ENCODE measurements at regions not wholly inside any gene's neighbourhood (a gene's known extent, or its start where the extent isn't known, plus 50 kb on each side); places are given as distances from the start of the nearest gene placed in this dataset.

DNA sequence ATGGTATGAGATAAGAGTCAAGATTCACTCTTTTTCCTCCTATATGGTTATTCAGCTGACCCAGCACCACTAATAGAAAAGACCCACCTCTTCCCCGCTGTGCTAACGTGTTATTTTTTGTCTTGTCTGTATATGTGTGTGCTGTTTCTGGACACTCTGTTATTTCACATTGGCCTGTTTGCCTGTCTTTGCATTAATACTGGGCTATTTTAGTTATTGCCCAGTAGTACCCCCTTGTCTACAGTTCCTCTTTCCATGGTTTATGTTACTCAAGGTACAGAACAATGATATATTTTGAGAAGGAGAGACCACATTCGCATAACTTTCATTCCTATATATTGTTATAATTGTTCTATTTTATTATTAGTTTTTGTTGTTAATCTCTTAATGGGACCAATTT is 74.0 kb upstream of the SIAH1 start:
- H3K4me1 ChIP-seq (ENCODE audit: insufficient read depth, low read length): peaks cover 14% of the 10 kb centered on the region
- no peak for TF ChIP-seq CTCF (IDR thresholded peaks at IDR 0.05; ENCODE audit: extremely low read depth, low read depth, low read length)

DNA sequence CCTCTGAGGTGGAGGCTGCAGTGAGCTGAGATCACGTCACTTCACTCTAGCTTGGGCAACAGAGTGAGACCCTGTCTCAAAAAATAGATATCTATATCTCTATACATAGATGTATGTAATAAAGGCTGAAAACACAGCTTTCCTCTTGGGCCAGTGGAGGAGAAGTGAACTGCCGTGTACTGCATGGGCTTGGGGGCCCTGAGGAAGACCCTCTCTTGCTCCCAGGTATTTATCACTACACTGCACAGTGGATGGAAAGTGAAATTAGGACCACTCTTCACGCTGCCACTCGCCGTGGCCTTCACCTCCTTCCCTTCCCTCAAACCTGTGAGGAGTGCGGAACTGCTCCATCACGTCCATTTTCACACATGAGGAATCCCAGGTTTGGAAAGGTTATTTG is 68.8 kb upstream of the SIAH1 start:
- H3K9me3 ChIP-seq (ENCODE audit: low read depth, low read length): no peaks in the 10 kb centered on the region

More for the DNA sequence above, 74.0 kb upstream of the SIAH1 start:
- Histone ChIP-seq H3K79me2 (ENCODE audit: insufficient read depth, low read length) (no peaks in the 10 kb centered on the region), H3K4me2 (ENCODE audit: insufficient read depth, low read length) (no peak overlapping the region), H3K9me3 (ENCODE audit: low read depth, low read length) (no peaks in the 10 kb centered on the region), H2AFZ (ENCODE audit: low read length) (no peak overlapping the region), H3K27me3 (ENCODE audit: insufficient read depth, low read length) (peaks cover 13% of the 10 kb centered on the region), H4K20me1 (ENCODE audit: insufficient read depth, low read length) (no peaks in the 10 kb centered on the region), H3K4me3 (ENCODE audit: insufficient read depth, low read length) (no peak overlapping the region), H3K36me3 (ENCODE audit: insufficient read depth, low read length) (no peaks in the 10 kb centered on the region), H3K27ac (ENCODE audit: low read depth, low read length) (no peak overlapping the region)
- DNase-seq (ENCODE audit: insufficient read length, low spot score, missing footprints): no peak

GRCh38 chr16:48452991-48453760 is 68.0 kb upstream of the SIAH1 start:
- Histone ChIP-seq H3K27me3 (ENCODE audit: insufficient read depth, low read length) (peaks cover 13% of the 10 kb centered on the region), H3K36me3 (ENCODE audit: insufficient read depth, low read length) (no peaks in the 10 kb centered on the region), H4K20me1 (ENCODE audit: insufficient read depth, low read length) (no peaks in the 10 kb centered on the region), H3K4me3 (ENCODE audit: insufficient read depth, low read length) (no peak overlapping the region), H3K79me2 (ENCODE audit: insufficient read depth, low read length) (no peaks in the 10 kb centered on the region), H3K9me3 (ENCODE audit: low read depth, low read length) (no peaks in the 10 kb centered on the region), H3K4me2 (ENCODE audit: insufficient read depth, low read length) (no peak overlapping the region), H3K4me1 (ENCODE audit: insufficient read depth, low read length) (peaks cover 8% of the 10 kb centered on the region), H2AFZ (ENCODE audit: low read length) (no peak overlapping the region), H3K27ac (ENCODE audit: low read depth, low read length) (no peak overlapping the region)
- no peak for DNase-seq (ENCODE audit: insufficient read length, low spot score, missing footprints)
- no peak for TF ChIP-seq CTCF (IDR thresholded peaks at IDR 0.05; ENCODE audit: extremely low read depth, low read depth, low read length)

More for the DNA sequence above, 68.8 kb upstream of the SIAH1 start:
- H2AFZ ChIP-seq (ENCODE audit: low read length): no peak overlapping the region
- no peaks in the 10 kb centered on the region for H3K79me2 ChIP-seq (ENCODE audit: insufficient read depth, low read length)
- H3K4me2 ChIP-seq (ENCODE audit: insufficient read depth, low read length): no peak overlapping the region
- no peak overlapping the region for H3K27ac ChIP-seq (ENCODE audit: low read depth, low read length)
- H3K36me3 ChIP-seq (ENCODE audit: insufficient read depth, low read length): no peaks in the 10 kb centered on the region
- DNase-seq (ENCODE audit: insufficient read length, low spot score, missing footprints): no peak
- no peaks in the 10 kb centered on the region for H4K20me1 ChIP-seq (ENCODE audit: insufficient read depth, low read length)
- peaks cover 13% of the 10 kb centered on the region for H3K27me3 ChIP-seq (ENCODE audit: insufficient read depth, low read length)
- H3K4me1 ChIP-seq (ENCODE audit: insufficient read depth, low read length): peaks cover 17% of the 10 kb centered on the region
- TF ChIP-seq CTCF (IDR thresholded peaks at IDR 0.05; ENCODE audit: extremely low read depth, low read depth, low read length): no peak
- H3K4me3 ChIP-seq (ENCODE audit: insufficient read depth, low read length): no peak overlapping the region

DNA sequence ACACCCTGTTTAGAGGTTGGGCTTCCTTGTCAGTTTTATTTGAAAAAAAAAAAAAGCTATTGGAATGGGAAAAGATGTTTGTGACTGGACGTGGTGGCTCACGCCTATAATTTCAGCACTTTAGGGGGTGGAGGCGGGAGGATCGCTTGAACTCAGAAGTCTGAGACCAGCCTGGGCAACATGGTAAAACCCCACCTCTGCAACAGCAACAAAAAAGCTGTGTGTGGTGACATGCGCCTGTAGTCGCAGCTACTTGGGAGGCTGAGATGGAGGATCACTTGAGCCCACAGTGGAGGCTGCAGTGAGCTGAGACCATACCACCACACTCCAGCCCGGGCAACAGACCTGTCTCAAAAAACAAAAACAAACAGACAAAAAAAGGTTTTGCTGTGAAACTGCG is 66.1 kb upstream of the SIAH1 start:
- Histone ChIP-seq H3K27ac (ENCODE audit: low read depth, low read length) (no peak overlapping the region), H3K4me2 (ENCODE audit: insufficient read depth, low read length) (no peak overlapping the region), H3K9me3 (ENCODE audit: low read depth, low read length) (no peaks in the 10 kb centered on the region), H3K36me3 (ENCODE audit: insufficient read depth, low read length) (no peaks in the 10 kb centered on the region), H3K27me3 (ENCODE audit: insufficient read depth, low read length) (peaks cover 12% of the 10 kb centered on the region), H4K20me1 (ENCODE audit: insufficient read depth, low read length) (no peaks in the 10 kb centered on the region), H3K4me1 (ENCODE audit: insufficient read depth, low read length) (peaks cover 4% of the 10 kb centered on the region), H3K4me3 (ENCODE audit: insufficient read depth, low read length) (no peak overlapping the region), H3K79me2 (ENCODE audit: insufficient read depth, low read length) (no peaks in the 10 kb centered on the region), H2AFZ (ENCODE audit: low read length) (no peak overlapping the region)
- TF ChIP-seq CTCF (IDR thresholded peaks at IDR 0.05; ENCODE audit: extremely low read depth, low read depth, low read length): no peak
- no peak for DNase-seq (ENCODE audit: insufficient read length, low spot score, missing footprints)

Data from osteoblast (primary cell).